ENCODE measurements at regions not wholly inside any gene's neighbourhood (a gene's known extent, or its start where the extent isn't known, plus 50 kb on each side); places are given as distances from the start of the nearest gene placed in this dataset.

DNA sequence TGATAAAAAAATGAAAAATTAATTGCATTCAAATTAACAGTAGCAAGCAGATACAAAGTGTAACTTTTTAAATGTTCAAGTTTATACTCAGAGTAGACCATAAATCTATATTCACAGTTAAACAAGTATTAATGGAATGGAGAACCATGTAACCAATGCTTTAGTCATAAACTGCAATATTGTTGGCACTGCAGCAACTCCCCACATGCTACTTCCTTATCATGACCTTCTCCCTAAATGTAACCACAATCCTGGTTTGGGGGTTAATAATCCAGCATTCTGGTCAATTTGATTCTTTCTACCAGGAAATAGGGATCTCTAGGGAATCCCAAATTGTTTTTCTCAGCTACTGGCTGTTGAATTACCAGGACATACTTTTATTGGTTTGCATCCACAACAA lies 223.9 kb upstream of the DCAF8L1 start:
- DNase-seq (ENCODE audit: low read depth): no peak
- no peaks in the 10 kb centered on the region for H3K36me3 ChIP-seq (ENCODE audit: control insufficient read depth, insufficient read depth, low read length)
- no peaks in the 10 kb centered on the region for H3K27me3 ChIP-seq (ENCODE audit: control insufficient read depth, insufficient read depth, low read length)
- H3K4me3 ChIP-seq (ENCODE audit: low read depth, low read length): no peak overlapping the region
- no peak for TF ChIP-seq CTCF (IDR thresholded peaks at IDR 0.05; ENCODE audit: insufficient read depth, low read length, poor library complexity, severe bottlenecking)

DNA sequence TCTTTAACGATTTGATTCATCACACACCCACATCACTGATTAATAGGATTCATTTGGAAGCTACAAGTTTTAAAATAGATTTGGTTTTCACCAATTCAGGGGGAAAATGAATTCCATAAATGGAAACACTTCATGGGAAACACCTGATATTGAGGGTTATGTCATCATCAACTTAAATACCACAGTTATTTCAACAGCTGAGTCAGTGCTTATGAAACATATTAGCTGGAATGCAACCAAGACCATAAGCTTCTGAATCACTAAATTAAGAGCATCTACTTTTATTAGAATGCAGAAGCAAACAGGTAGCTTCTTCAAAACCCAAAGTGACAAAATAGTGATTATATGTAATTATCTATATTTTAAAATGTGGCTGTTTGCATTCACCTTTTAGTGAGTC lies 207.8 kb upstream of the DCAF8L1 start:
- Histone ChIP-seq H3K27me3 (ENCODE audit: control insufficient read depth, insufficient read depth, low read length) (no peaks in the 10 kb centered on the region), H3K36me3 (ENCODE audit: control insufficient read depth, insufficient read depth, low read length) (no peaks in the 10 kb centered on the region), H3K4me3 (ENCODE audit: low read depth, low read length) (no peak overlapping the region)
- peak; percentile 47 for DNase-seq (ENCODE audit: low read depth)
- no peak for TF ChIP-seq CTCF (IDR thresholded peaks at IDR 0.05; ENCODE audit: insufficient read depth, low read length, poor library complexity, severe bottlenecking)

- DNase-seq (ENCODE audit: low read depth): no peak
- no peak for TF ChIP-seq CTCF (IDR thresholded peaks at IDR 0.05; ENCODE audit: insufficient read depth, low read length, poor library complexity, severe bottlenecking)
- Histone ChIP-seq H3K4me3 (ENCODE audit: low read depth, low read length) (no peak overlapping the region), H3K36me3 (ENCODE audit: control insufficient read depth, insufficient read depth, low read length) (no peaks in the 10 kb centered on the region), H3K27me3 (ENCODE audit: control insufficient read depth, insufficient read depth, low read length) (no peaks in the 10 kb centered on the region)
These were observed 207.3 kb upstream of the DCAF8L1 start for GRCh38 chrX:28188526-28188925.

DNA sequence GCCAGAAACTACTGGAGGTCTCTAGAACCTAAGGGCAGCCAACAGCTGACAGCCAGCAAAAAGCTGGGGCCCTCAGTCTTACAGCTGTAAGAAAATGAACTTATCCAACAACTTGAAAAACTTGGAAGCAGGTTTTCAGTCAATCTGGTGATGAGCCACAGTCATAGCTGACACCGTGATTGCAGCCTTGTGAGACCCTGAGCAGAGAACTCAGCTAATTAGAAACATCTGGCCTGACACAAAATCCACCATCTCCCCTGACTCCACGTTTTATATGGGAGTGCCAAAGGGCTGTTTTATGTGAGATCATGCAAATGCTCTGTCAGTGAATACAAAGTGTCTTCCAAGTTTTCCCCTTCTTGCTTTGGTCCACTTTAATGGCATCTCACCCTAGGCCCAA lies 198.8 kb upstream of the DCAF8L1 start:
- H3K36me3 ChIP-seq (ENCODE audit: control insufficient read depth, insufficient read depth, low read length): no peaks in the 10 kb centered on the region
- TF ChIP-seq CTCF (IDR thresholded peaks at IDR 0.05; ENCODE audit: insufficient read depth, low read length, poor library complexity, severe bottlenecking): no peak
- DNase-seq (ENCODE audit: low read depth): no peak

GRCh38 chrX:28178206-28178605 lies 197.0 kb upstream of the DCAF8L1 start:
- no peaks in the 10 kb centered on the region for H3K36me3 ChIP-seq (ENCODE audit: control insufficient read depth, insufficient read depth, low read length)
- no peak for TF ChIP-seq CTCF (IDR thresholded peaks at IDR 0.05; ENCODE audit: insufficient read depth, low read length, poor library complexity, severe bottlenecking)
- H3K4me3 ChIP-seq (ENCODE audit: low read depth, low read length): no peak overlapping the region
- H3K27me3 ChIP-seq (ENCODE audit: control insufficient read depth, insufficient read depth, low read length): no peaks in the 10 kb centered on the region
- DNase-seq (ENCODE audit: low read depth): no peak

More for the DNA sequence above, 198.8 kb upstream of the DCAF8L1 start:
- no peak overlapping the region for H3K4me3 ChIP-seq (ENCODE audit: low read depth, low read length)
- no peaks in the 10 kb centered on the region for H3K27me3 ChIP-seq (ENCODE audit: control insufficient read depth, insufficient read depth, low read length)

DNA sequence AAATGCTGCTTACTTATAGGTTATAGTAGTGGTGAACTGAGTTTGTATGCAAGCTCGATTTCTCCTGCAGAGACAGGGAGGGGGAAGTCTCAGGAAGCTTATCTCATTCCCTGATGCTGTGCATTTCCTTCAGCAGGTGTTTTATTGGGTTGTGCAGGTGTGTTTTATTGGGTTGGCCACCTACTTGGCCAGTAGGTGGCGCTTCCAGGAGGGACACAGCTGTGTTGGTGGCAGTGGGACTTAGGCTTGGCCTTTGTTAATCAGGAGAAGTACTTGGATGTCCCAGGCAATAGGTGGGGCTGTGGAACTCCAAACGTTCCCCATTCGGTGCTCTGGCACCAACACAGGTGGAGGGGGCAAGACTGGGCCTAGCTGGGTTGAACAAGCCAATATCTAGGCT lies 196.0 kb upstream of the DCAF8L1 start:
- peak; percentile 32 for TF ChIP-seq CTCF (IDR thresholded peaks at IDR 0.05; ENCODE audit: insufficient read depth, low read length, poor library complexity, severe bottlenecking)
- H3K27me3 ChIP-seq (ENCODE audit: control insufficient read depth, insufficient read depth, low read length): no peaks in the 10 kb centered on the region
- H3K36me3 ChIP-seq (ENCODE audit: control insufficient read depth, insufficient read depth, low read length): no peaks in the 10 kb centered on the region
- no peak overlapping the region for H3K4me3 ChIP-seq (ENCODE audit: low read depth, low read length)
- DNase-seq (ENCODE audit: low read depth): no peak

Measured in kidney epithelial cell (primary cell).